ENCODE measurements at regions not wholly inside any gene's neighbourhood (a gene's known extent, or its start where the extent isn't known, plus 50 kb on each side); places are given as distances from the start of the nearest gene placed in this dataset.

GRCh38 chr10:128960517-128960916 is 506.5 kb upstream of the MGMT start:
- DNase-seq (ENCODE audit: low read depth, low spot score) = no peak

DNA sequence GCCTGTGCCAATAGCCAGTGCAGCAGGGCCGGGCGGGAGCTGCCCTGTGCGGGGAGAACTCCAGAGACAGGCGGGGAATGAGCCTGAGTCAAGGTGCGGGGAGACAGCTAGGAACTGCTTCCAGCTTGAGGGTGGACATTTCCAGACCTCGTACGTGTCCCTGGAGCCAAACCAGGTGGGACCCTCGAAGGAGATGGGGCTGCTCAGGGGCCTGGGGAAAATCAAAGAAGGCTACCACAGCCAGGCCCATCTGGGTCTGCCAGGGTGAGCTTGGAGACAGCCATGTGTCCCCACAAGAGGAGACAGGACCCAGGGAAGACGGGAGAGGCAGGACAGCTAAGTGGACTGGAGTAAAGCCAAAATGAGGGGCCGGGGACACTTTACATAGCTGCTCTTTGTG is 504.9 kb upstream of the MGMT start:
- no peak for DNase-seq (ENCODE audit: low read depth, low spot score)

DNA sequence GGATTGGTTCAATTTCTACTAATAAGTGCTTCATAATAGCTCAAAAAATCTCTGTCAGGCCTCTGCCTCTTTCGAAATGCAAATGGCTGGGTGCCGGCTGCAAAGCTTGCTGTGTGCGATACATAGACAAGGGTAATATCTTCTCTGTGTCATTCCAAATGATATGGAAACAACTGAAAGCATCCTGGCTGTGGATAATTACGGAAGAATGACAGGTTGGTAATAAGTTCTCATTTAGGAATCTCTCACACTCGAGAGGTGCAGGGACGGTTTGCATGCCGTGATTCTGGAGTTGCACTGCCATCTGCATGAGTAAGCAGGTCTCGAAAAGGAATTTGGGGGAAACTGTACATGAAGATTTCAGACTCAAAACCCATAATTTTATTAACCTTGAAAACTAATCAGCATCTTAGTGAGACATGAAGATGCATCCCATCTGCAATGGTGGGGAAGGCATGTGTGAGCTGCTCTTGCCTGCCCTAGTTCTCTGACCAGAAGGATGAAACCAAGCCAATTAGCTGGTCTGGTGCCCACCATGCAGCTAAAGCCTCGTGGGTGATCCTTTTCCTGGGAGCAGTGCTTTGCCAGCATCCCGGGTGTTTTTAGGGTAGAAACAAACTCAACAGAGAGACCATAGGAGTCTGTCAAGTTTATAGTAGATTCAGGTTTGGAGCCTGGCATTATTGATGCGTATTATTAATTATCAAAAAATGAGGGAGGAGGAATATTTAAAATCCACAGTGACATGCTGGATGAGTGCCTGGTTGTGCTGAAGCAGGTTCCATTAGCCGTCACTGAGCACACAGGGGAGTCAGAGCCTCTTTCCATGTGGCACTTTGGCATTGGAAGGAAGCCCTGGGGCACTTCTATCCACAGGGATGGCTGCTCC is 503.6 kb upstream of the MGMT start:
- no peak for DNase-seq (ENCODE audit: low read depth, low spot score)

- DNase-seq (ENCODE audit: low read depth, low spot score) = no peak
Measured at GRCh38 chr10:128964100-128964403, 503.0 kb upstream of the MGMT start.

- DNase-seq (ENCODE audit: low read depth, low spot score) = no peak
Measured at GRCh38 chr10:128967980-128968756, 498.9 kb upstream of the MGMT start.

GRCh38 chr10:128969551-128969950 is 497.5 kb upstream of the MGMT start:
- DNase-seq (ENCODE audit: low read depth, low spot score) = no peak

- no peak for DNase-seq (ENCODE audit: low read depth, low spot score)
Measured at GRCh38 chr10:128971374-128972035, 495.5 kb upstream of the MGMT start.

GRCh38 chr10:128972036-128972405 is 495.0 kb upstream of the MGMT start:
- DNase-seq (ENCODE audit: low read depth, low spot score) = no peak

DNA sequence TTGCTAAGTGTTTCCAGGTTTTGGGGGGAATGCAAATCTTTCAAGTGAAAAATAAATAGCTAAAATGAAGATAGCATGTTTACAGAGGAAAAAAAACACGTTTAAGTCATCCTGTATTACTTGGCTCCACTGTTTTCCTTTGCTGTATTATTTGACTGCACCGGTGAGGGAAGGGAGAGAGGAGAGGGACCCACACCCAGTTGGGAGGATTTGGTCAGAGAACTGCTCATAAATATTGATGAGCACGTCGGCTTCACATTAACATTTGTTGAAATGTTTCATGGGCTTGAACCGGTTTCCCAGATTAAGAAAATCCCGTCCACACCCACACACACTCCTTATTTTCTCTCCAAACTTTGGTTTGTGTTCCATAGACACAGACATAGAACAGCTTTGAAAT is 493.8 kb upstream of the MGMT start:
- DNase-seq (ENCODE audit: low read depth, low spot score) = no peak

- no peak for DNase-seq (ENCODE audit: low read depth, low spot score)
Measured at GRCh38 chr10:128976856-128977255, 490.2 kb upstream of the MGMT start.

- no peak for DNase-seq (ENCODE audit: low read depth, low spot score)
Measured at GRCh38 chr10:128978211-128978610, 488.8 kb upstream of the MGMT start.

- no peak for DNase-seq (ENCODE audit: low read depth, low spot score)
Measured at GRCh38 chr10:128979405-128979804, 487.6 kb upstream of the MGMT start.

DNA sequence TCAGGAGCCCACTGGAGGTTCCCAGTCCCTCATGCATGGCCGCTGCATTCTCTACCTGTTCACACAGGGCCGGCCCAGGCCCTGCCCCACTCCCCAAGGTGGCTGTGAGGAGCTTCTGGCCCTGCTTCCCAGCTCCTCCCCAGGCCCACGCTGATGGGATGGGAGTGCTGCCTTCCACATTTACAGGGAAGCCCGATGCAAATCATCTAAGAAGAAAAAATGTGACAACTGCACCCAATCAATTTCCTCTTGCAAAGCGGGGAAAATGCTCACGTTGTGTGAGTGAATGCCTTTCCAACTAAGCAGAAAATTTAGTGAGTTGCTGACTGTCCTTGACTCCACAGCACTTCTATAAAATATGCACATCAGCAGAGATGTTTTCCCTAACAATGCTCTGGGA is 485.8 kb upstream of the MGMT start:
- DNase-seq (ENCODE audit: low read depth, low spot score) = no peak

- DNase-seq (ENCODE audit: low read depth, low spot score) = no peak
Measured at GRCh38 chr10:128981881-128982615, 485.0 kb upstream of the MGMT start.

- no peak for DNase-seq (ENCODE audit: low read depth, low spot score)
Measured at GRCh38 chr10:128982616-128982915, 484.5 kb upstream of the MGMT start.

GRCh38 chr10:128985036-128985435 is 482.0 kb upstream of the MGMT start:
- DNase-seq (ENCODE audit: low read depth, low spot score) = no peak

GRCh38 chr10:128990986-128991385 is 476.1 kb upstream of the MGMT start:
- DNase-seq (ENCODE audit: low read depth, low spot score) = no peak

DNA sequence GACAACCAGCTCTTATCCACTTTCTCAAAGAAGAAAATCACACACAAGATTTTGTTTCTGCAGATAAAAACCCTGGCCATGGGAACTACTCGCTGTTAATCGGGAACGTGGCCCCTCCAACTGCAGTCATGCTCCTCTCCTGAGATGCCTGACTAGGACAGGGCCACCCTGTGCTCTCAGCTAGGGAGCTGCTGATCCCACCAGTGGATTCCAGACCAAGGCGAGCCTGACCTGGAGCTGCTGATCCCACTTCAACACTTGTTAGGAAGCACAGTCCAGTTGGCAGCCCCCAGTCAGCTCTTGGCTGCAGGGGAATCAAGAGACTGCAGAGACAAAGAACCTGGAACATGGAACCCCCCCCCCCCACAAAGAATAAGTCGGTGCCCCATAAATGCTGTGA is 474.3 kb upstream of the MGMT start:
- no peak for DNase-seq (ENCODE audit: low read depth, low spot score)

DNA sequence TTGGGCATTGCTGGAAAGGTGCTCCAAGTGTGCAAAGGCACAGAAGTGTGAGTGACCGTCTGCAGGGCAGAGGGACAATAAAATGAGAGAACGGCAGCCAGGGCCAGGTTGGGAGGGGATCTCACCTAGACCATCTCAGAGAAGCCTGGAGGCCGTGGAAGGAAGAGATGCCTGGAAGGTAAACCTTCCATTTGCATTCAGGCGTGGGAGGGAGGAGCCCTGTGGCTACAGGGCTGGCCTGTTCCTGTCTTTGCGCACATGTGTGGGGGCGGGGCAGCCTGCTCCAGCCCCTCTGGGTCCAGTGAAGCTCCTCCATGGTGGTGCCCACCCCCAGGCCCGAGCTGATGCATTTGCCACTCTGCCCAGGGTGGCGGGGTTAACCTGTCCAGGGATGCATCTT is 473.6 kb upstream of the MGMT start:
- no peak for DNase-seq (ENCODE audit: low read depth, low spot score)

GRCh38 chr10:128993911-128994538 is 473.0 kb upstream of the MGMT start:
- DNase-seq (ENCODE audit: low read depth, low spot score) = no peak

- DNase-seq (ENCODE audit: low read depth, low spot score) = no peak
Measured at GRCh38 chr10:128994598-128995143, 472.4 kb upstream of the MGMT start.

Measured in activated CD4-positive, CD25-positive, alpha-beta regulatory T cell treated with anti-CD3 and anti-CD28 coated beads, Interleukin-2, amount 50 U/mL, for 16 hours (primary cell).